HepG2 (cell line): ENCODE measurements at regions not wholly inside any gene's neighbourhood (a gene's known extent, or its start where the extent isn't known, plus 50 kb on each side); places are given as distances from the start of the nearest gene placed in this dataset.

Experiments used
- ATAC-seq: fragments of 200-7000 bp; cut with Tn5 transposase; 3 replicates; pipeline ENCODE4 v1.9.1; 2020; ENCODE audit warnings: mild to moderate bottlenecking, moderate library complexity
- BruUV-seq: library from RNA; stranded (reverse); fragments of 400-500 nt; replicated peaks from 2 replicates; lab custom pipeline; 2021; lab: Mats Ljungman, UMichigan
- CTCF ChIA-PET: fragments of 300-600 bp; formaldehyde crosslinking; extraction: SDS; loops from one replicate; lab custom pipeline; 2021; ENCODE audit warnings: low total read pairs, inconsistent platforms, low intra/inter-chr PET ratio; lab: Yijun Ruan, JAX
- POLR2A ChIA-PET: fragments of 350-600 bp; sonication (Branson Sonifier 250); formaldehyde crosslinking; loops from one replicate; lab custom pipeline; 2020; ENCODE audit warnings: antibody characterized with exemption, inconsistent platforms; lab: Yijun Ruan, JAX
- DNase-seq: peaks from one replicate; pipeline ENCODE4 v3.0.0-alpha.2; 2015; ENCODE audit warnings: low spot score
- FAIRE-seq: peaks from 3 replicates; lab custom pipeline; 2011; peaks lifted over from hg19 to GRCh38; lab: Jason Lieb, UNC
- H2AFZ ChIP-seq: one replicate; pipeline ENCODE4 v1.6.1; 2011; ENCODE audit warnings: low read length, inconsistent platforms
- H3K27ac ChIP-seq: fragments of 300-600 bp; 3 replicates; pipeline ENCODE4 v1.8.0; 2011; ENCODE audit warnings: mixed run types, mild to moderate bottlenecking, mixed read lengths, low read length, inconsistent platforms; ENCODE audit not compliant: insufficient read depth; ENCODE audit errors: extremely low read length
- H3K27me3 ChIP-seq, 2 experiments: fragments of 200-600 bp in 1 of 2; 2 replicates in 1 of 2; 3 replicates in 1 of 2; pipeline versions ENCODE4 v1.6.0 to v1.8.0; 2011; ENCODE audit warnings: low read length in 2 of 2, mild to moderate bottlenecking in 2 of 2, moderate library complexity in 2 of 2, inconsistent platforms in 1 of 2; ENCODE audit not compliant: insufficient read depth in 2 of 2, control insufficient read depth in 1 of 2
- H3K36me3 ChIP-seq, 2 experiments: fragments of 200-600 bp in 1 of 2; replicated peaks in 1 of 2; 2 replicates in 1 of 2; 3 replicates in 1 of 2; pipeline versions ENCODE4 v1.5.1 to v1.8.0; 2011; ENCODE audit warnings: low read length in 2 of 2, inconsistent platforms in 1 of 2; ENCODE audit not compliant: insufficient read depth in 2 of 2, control insufficient read depth in 1 of 2
- H3K4me1 ChIP-seq: 2 replicates; pipeline ENCODE4 v1.5.1; 2012; ENCODE audit warnings: low read length, inconsistent platforms; ENCODE audit not compliant: insufficient read depth
- H3K4me2 ChIP-seq: 2 replicates; pipeline ENCODE4 v1.6.0; 2011; ENCODE audit warnings: low read depth, low read length, inconsistent platforms
- H3K4me3 ChIP-seq, 3 experiments: fragments of 200-600 bp in 1 of 3; sonication (generic), shearing (Covaris generic) in 1 of 3; replicated peaks in 1 of 3; 2 replicates each; pipeline ENCODE4 v1.5.1; 2011 to 2016; ENCODE audit warnings: low read length in 3 of 3, inconsistent platforms in 2 of 3, low read depth in 2 of 3, mild to moderate bottlenecking in 2 of 3, control low read depth in 1 of 3, mixed read lengths in 1 of 3; ENCODE audit not compliant: insufficient read depth in 1 of 3
- H3K79me2 ChIP-seq: one replicate; pipeline ENCODE4 v1.6.1; 2011; ENCODE audit warnings: low read length, inconsistent platforms; ENCODE audit not compliant: insufficient read depth
- H3K9ac ChIP-seq: 2 replicates; pipeline ENCODE4 v1.6.0; 2011; ENCODE audit warnings: mild to moderate bottlenecking, low read depth, low read length, inconsistent platforms; ENCODE audit not compliant: insufficient read depth
- H3K9me3 ChIP-seq: 2 replicates; pipeline ENCODE4 v1.5.1; 2012; ENCODE audit warnings: mild to moderate bottlenecking, low read length
- H4K20me1 ChIP-seq: 2 replicates; pipeline ENCODE4 v1.6.0; 2011; ENCODE audit warnings: inconsistent platforms, mild to moderate bottlenecking, low read length, moderate library complexity; ENCODE audit not compliant: insufficient read depth
- ETV6 ChIP-seq: sonication (generic); formaldehyde crosslinking; conservative IDR thresholded peaks from 2 replicates; pipeline ENCODE4 v1.4.0; 2020; ENCODE audit warnings: missing genetic modification reagents
- FOSL1 ChIP-seq: sonication (generic); formaldehyde crosslinking; IDR thresholded peaks from 2 replicates; pipeline ENCODE4 v1.9.0; 2021; ENCODE audit warnings: missing genetic modification reagents, borderline replicate concordance
- RXRA ChIP-seq: sonication (generic); formaldehyde crosslinking; IDR thresholded peaks from 2 replicates; pipeline ENCODE4 v1.5.1; 2020; ENCODE audit warnings: missing genetic modification reagents
- ZBTB44 ChIP-seq: sonication (generic); formaldehyde crosslinking; IDR thresholded peaks from 2 replicates; pipeline ENCODE4 v1.4.0; 2020; ENCODE audit warnings: missing genetic modification reagents
- ZFP82 ChIP-seq: sonication (generic); formaldehyde crosslinking; IDR thresholded peaks from 2 replicates; pipeline ENCODE4 v1.5.1; 2020; ENCODE audit warnings: mild to moderate bottlenecking, missing genetic modification reagents, borderline replicate concordance
- ZNF12 ChIP-seq: sonication (generic); formaldehyde crosslinking; IDR thresholded peaks from 2 replicates; pipeline ENCODE4 v1.5.0; 2020; ENCODE audit warnings: missing genetic modification reagents
- ZNF235 ChIP-seq: sonication (generic); formaldehyde crosslinking; IDR thresholded peaks from 2 replicates; pipeline ENCODE4 v1.8.1; 2023; ENCODE audit warnings: mild to moderate bottlenecking, missing genetic modification reagents, borderline replicate concordance
- ZNF7 ChIP-seq: IDR thresholded peaks from 2 replicates; pipeline ENCODE4 v1.6.1; 2016; ENCODE audit warnings: missing biosample characterization, missing genetic modification reagents
- ZNF775 ChIP-seq: sonication (generic); formaldehyde crosslinking; IDR thresholded peaks from 2 replicates; pipeline ENCODE4 v1.4.0; 2020; ENCODE audit warnings: missing genetic modification reagents, mild to moderate bottlenecking, moderate library complexity, borderline replicate concordance
- WGBS: methylation state at CpG from one replicate; pipeline ENCODE4 v1.1.6; 2017; ENCODE audit warnings: low lambda C conversion rate; 5-methylcytosine and 5-hydroxymethylcytosine counted together
- in situ Hi-C: cut with HindIII; loops from 2 replicates; pipeline ENCODE4 v1.10.0; 2017; ENCODE audit warnings: low pct_unique_long_range_greater_than_20kb; ENCODE audit not compliant: extremely low pct_ligation_motif_present
- intact Hi-C: fragments of 100-400 bp; cut with micrococcal nuclease; formaldehyde crosslinking; loops from one replicate; pipeline ENCODE4 v1.10.0; 2022; ENCODE audit not compliant: unreplicated experiment
- TF ChIP-seq, protein P1 (sequence below): sonication (generic); formaldehyde crosslinking; IDR thresholded peaks from 2 replicates; pipeline ENCODE4 v1.8.0; 2022; ENCODE audit warnings: mild to moderate bottlenecking, missing genetic modification reagents

DNA sequence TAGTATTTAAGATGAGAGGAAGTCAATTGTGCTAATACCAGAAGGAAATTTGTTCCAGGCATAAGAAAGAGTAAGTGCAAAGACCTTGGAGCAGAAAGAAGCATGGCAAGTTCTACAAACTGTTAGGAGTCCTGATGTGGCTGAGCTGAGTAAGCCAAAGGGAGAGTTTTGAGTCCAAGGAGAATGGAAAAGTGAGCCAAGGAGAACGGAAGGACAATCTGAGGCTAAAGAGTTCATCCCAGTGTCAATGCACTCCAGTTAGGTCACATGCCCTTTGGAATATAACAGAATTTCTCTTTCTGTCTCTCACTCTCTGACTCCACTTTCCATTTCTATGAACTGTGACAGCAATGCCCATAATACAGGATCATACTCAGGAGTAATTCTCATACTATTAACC, 224.7 kb downstream of the CAAP1 start:
- Histone ChIP-seq H3K9ac (no peak overlapping the region), H3K4me2 (no peak overlapping the region), H3K4me1 (no peaks in the 10 kb centered on the region), H3K27me3 (0 out of 5 replicates have a peak, but pooled peaks cover 0 to 4% of the 10 kb centered on the region in 2 experiments), H3K9me3 (no peaks in the 10 kb centered on the region), H3K4me3 (no peak overlapping the region), H4K20me1 (no peaks in the 10 kb centered on the region), H2AFZ (no peak overlapping the region), H3K79me2 (no peaks in the 10 kb centered on the region), H3K36me3 (no peaks in the 10 kb centered on the region), H3K27ac (no peak overlapping the region)
- no peak for TF ChIP-seq ZNF235
- no peak for TF ChIP-seq ETV6 (CRISPR knock-in tag)
- TF ChIP-seq ZNF12 (CRISPR knock-in tag): no peak
- TF ChIP-seq ZNF7 (CRISPR knock-in tag): no peak
- no peak for TF ChIP-seq RXRA (CRISPR knock-in tag)
- no peak for TF ChIP-seq ZNF775 (CRISPR knock-in tag)
- TF ChIP-seq ZBTB44 (CRISPR knock-in tag): no peak
- no peak for TF ChIP-seq ZFP82 (CRISPR knock-in tag)
- in situ Hi-C loops: no loop called here
- POLR2A ChIA-PET: no interaction called here
- BruUV-seq: no TSS peak
- intact Hi-C loops: no loop called here
- ATAC-seq (no peak), FAIRE-seq (no peak), DNase-seq (no peak)
- WGBS: 11% methylated on average over 1 of the region's 1 CpG
- CTCF ChIA-PET: no interaction called here

DNA sequence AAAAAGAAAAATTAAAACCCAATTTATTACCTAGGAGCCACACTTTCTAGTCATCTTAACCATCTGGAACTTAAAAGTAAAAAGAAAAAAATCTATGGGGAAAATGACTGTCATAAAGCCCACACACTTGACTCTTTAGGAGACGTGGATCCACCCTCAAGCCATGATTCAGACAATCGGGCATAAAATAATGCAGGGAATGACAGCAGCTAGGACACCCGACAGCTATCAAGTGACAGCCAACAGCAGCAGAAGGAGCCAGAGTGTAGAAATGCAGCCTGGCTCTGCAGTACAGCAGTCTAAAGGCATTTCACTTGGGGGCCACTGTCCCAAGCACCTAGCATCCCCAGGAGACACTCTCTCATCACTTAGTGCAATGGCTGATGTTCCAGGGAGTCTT, 226.9 kb downstream of the CAAP1 start:
- no peaks in the 10 kb centered on the region for H3K79me2 ChIP-seq
- no peak overlapping the region for H2AFZ ChIP-seq
- no peak overlapping the region for H3K9ac ChIP-seq
- DNase-seq: no peak
- intact Hi-C loops: no loop called here
- in situ Hi-C loops: no loop called here
- CTCF ChIA-PET: no interaction called here
- BruUV-seq: no TSS peak
- WGBS: 2% methylated on average over 3 of the region's 3 CpGs
- no peak overlapping the region for H3K4me2 ChIP-seq
- no peaks in the 10 kb centered on the region for H3K4me1 ChIP-seq
- ATAC-seq: no peak
- no peak for FAIRE-seq
- H3K9me3 ChIP-seq: no peaks in the 10 kb centered on the region
- no peaks in the 10 kb centered on the region for H4K20me1 ChIP-seq
- H3K27ac ChIP-seq: no peak overlapping the region
- TF ChIP-seq, protein P1, sequence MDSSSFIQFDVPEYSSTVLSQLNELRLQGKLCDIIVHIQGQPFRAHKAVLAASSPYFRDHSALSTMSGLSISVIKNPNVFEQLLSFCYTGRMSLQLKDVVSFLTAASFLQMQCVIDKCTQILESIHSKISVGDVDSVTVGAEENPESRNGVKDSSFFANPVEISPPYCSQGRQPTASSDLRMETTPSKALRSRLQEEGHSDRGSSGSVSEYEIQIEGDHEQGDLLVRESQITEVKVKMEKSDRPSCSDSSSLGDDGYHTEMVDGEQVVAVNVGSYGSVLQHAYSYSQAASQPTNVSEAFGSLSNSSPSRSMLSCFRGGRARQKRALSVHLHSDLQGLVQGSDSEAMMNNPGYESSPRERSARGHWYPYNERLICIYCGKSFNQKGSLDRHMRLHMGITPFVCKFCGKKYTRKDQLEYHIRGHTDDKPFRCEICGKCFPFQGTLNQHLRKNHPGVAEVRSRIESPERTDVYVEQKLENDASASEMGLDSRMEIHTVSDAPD (CRISPR knock-in tag): no peak
- TF ChIP-seq FOSL1 (CRISPR knock-in tag): no peak
- TF ChIP-seq, all 625 proteins: peak for 0
- Histone ChIP-seq H3K27me3 (0 out of 5 replicates have a peak, but pooled peaks cover 0 to 4% of the 10 kb centered on the region in 2 experiments), H3K36me3 (no peaks in the 10 kb centered on the region), H3K4me3 (no peak overlapping the region)
- POLR2A ChIA-PET: no interaction called here
